GM23338 (cell line): ENCODE measurements at regions not wholly inside any gene's neighbourhood (a gene's known extent, or its start where the extent isn't known, plus 50 kb on each side); places are given as distances from the start of the nearest gene placed in this dataset.

Source experiments
- ATAC-seq: fragments of 200-7000 bp; cut with Tn5 transposase; 3 replicates; pipeline ENCODE4 v1.9.1; 2020
- DNase-seq: peaks from one replicate; pipeline ENCODE4 v3.0.0-alpha.2; 2015; ENCODE audit warnings: low spot score
- H2AFZ ChIP-seq: fragments of 200-600 bp; sonication (generic); 2 replicates; pipeline ENCODE4 v1.8.0; 2016; ENCODE audit warnings: antibody characterized with exemption, mild to moderate bottlenecking, moderate library complexity
- H3F3A ChIP-seq: fragments of 200-600 bp; sonication (generic); replicated peaks from 2 replicates; pipeline ENCODE4 v1.8.0; 2017; ENCODE audit warnings: antibody characterized with exemption, mixed run types, low read depth
- H3K27ac ChIP-seq: fragments of 200-600 bp; sonication (generic); 2 replicates; pipeline ENCODE4 v1.6.1; 2016; ENCODE audit warnings: low read depth
- H3K27me3 ChIP-seq: fragments of 200-600 bp; sonication (generic); 2 replicates; pipeline ENCODE4 v1.8.0; 2016; ENCODE audit warnings: mild to moderate bottlenecking, mixed run types, moderate library complexity; ENCODE audit not compliant: insufficient read depth
- H3K36me3 ChIP-seq: fragments of 200-600 bp; sonication (generic); 2 replicates; pipeline ENCODE4 v1.8.0; 2016; ENCODE audit warnings: mild to moderate bottlenecking; ENCODE audit not compliant: insufficient read depth
- H3K4me1 ChIP-seq: fragments of 200-600 bp; sonication (generic); 2 replicates; pipeline ENCODE4 v1.8.0; 2016; ENCODE audit warnings: mild to moderate bottlenecking, moderate library complexity; ENCODE audit not compliant: insufficient read depth
- H3K4me2 ChIP-seq: fragments of 200-600 bp; sonication (generic); 2 replicates; pipeline ENCODE4 v1.7.1; 2017; ENCODE audit warnings: mixed run types
- H3K4me3 ChIP-seq: fragments of 200-600 bp; sonication (generic); 2 replicates; pipeline ENCODE4 v1.6.1; 2016; ENCODE audit warnings: mixed run types
- H3K79me2 ChIP-seq: fragments of 200-600 bp; sonication (generic); replicated peaks from 2 replicates; pipeline ENCODE4 v1.8.0; 2017; ENCODE audit warnings: mild to moderate bottlenecking; ENCODE audit not compliant: insufficient read depth
- H3K9me2 ChIP-seq: fragments of 200-600 bp; sonication (generic); 2 replicates; pipeline ENCODE4 v1.8.0; 2017; ENCODE audit not compliant: insufficient read depth
- H4K20me1 ChIP-seq: fragments of 200-600 bp; sonication (generic); replicated peaks from 2 replicates; pipeline ENCODE4 v1.8.0; 2017; ENCODE audit warnings: mild to moderate bottlenecking; ENCODE audit not compliant: insufficient read depth
- H3K27ac Mint-ChIP-seq: 2 replicates; pipeline ENCODE4 v1.8.0; 2020; ENCODE audit warnings: inconsistent platforms, mild to moderate bottlenecking, moderate library complexity, mixed read lengths
- H3K27me3 Mint-ChIP-seq: 3 replicates; pipeline ENCODE4 v1.8.0; 2022; ENCODE audit warnings: low read depth, mild to moderate bottlenecking, moderate library complexity, mixed read lengths, inconsistent platforms; ENCODE audit not compliant: insufficient read depth, poor library complexity
- H3K36me3 Mint-ChIP-seq: 3 replicates; pipeline ENCODE4 v1.8.0; 2021; ENCODE audit warnings: low read depth, mild to moderate bottlenecking, inconsistent platforms, moderate library complexity, mixed read lengths
- H3K4me1 Mint-ChIP-seq: 3 replicates; pipeline ENCODE4 v1.8.0; 2020; ENCODE audit warnings: mild to moderate bottlenecking, inconsistent platforms, mixed read lengths
- H3K4me3 Mint-ChIP-seq: 3 replicates; pipeline ENCODE4 v1.8.0; 2021; ENCODE audit warnings: moderate library complexity, mild to moderate bottlenecking, inconsistent platforms, mixed read lengths
- H3K9me3 Mint-ChIP-seq: 3 replicates; pipeline ENCODE4 v1.8.0; 2020; ENCODE audit warnings: moderate library complexity, mild to moderate bottlenecking, inconsistent platforms, mixed read lengths
- CREB1 ChIP-seq: fragments of 250-450 bp; sonication (Bioruptor Pico); IDR thresholded peaks from 2 replicates; pipeline ENCODE4 v1.5.0; 2020; ENCODE audit warnings: low read depth, mild to moderate bottlenecking, moderate library complexity
- ETS1 ChIP-seq: IDR thresholded peaks from 2 replicates; pipeline ENCODE4 v1.6.1; 2016; ENCODE audit warnings: antibody characterized with exemption
- EZH2 ChIP-seq: fragments of 200-600 bp; sonication (generic); IDR thresholded peaks from one replicate; pipeline ENCODE4 v1.8.0; 2017; ENCODE audit warnings: antibody characterized with exemption, mild to moderate bottlenecking, low read depth; ENCODE audit not compliant: unreplicated experiment
- EZH2phosphoT487 ChIP-seq: fragments of 200-600 bp; sonication (generic); IDR thresholded peaks from one replicate; pipeline ENCODE4 v1.8.1; 2018; ENCODE audit warnings: antibody characterized with exemption; ENCODE audit not compliant: unreplicated experiment
- JUNB ChIP-seq: IDR thresholded peaks from one replicate; pipeline ENCODE4 v1.6.1; 2016; ENCODE audit warnings: antibody characterized with exemption; ENCODE audit not compliant: unreplicated experiment
- REST ChIP-seq: IDR thresholded peaks from one replicate; pipeline ENCODE4 v1.6.1; 2018; ENCODE audit warnings: antibody characterized with exemption; ENCODE audit not compliant: unreplicated experiment
- STAT1 ChIP-seq: IDR thresholded peaks from one replicate; pipeline ENCODE4 v1.6.1; 2016; ENCODE audit warnings: antibody characterized with exemption; ENCODE audit not compliant: unreplicated experiment
- ZNF114 ChIP-seq: fragments of 250-450 bp; sonication (Bioruptor Pico); IDR thresholded peaks from 2 replicates; pipeline ENCODE4 v1.5.0; 2020; ENCODE audit warnings: mild to moderate bottlenecking, moderate library complexity
- ZNF331 ChIP-seq: fragments of 250-450 bp; sonication (Bioruptor Pico); IDR thresholded peaks from 2 replicates; pipeline ENCODE4 v1.5.0; 2020; ENCODE audit warnings: low read depth, mild to moderate bottlenecking, moderate library complexity
- ZNF462 ChIP-seq: fragments of 250-450 bp; sonication (Bioruptor Pico); IDR thresholded peaks from 2 replicates; pipeline ENCODE4 v1.5.0; 2020; ENCODE audit warnings: mild to moderate bottlenecking, moderate library complexity
- TF ChIP-seq, protein P1 (sequence below), 2 experiments: fragments of 200-600 bp in 1 of 2; sonication (generic) in 1 of 2; conservative IDR thresholded peaks; 2 replicates each; pipeline versions ENCODE4 v1.5.1 to v1.6.1; 2016 to 2017; ENCODE audit warnings: antibody characterized with exemption in 2 of 2, low read depth in 2 of 2, mild to moderate bottlenecking in 2 of 2, moderate library complexity in 1 of 2

DNA sequence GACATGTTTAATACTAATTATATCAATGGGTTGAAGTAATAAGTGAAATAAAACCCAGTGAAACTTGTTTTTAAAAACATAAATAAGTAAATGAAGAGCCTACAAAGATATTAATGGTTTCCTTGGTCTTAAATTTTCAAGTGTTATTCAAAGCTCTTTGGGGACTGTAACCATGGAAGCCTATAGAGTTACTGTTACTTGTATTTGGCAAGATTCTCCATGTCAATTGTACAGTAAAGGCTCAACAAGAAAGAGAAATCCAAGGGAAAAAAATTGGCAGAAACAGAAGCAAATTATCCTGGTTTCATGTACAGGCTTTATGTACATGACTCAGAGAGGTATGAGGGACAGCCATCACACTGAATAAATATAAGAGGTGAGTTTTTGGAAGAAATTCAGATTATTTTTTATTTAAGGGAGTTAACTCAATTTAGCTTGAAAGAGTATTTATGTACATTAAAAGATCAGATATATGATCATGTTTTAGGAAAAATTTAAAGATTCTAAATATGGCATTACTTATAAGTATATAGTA, 151.1 kb upstream of the HMGA2 start:
- H3K9me2 ChIP-seq, result no peaks in the 10 kb centered on the region
- H3K27me3 ChIP-seq, result no peaks in the 10 kb centered on the region
- H3K79me2 ChIP-seq, result no peaks in the 10 kb centered on the region
- ATAC-seq (no peak), DNase-seq (no peak)
- Mint-ChIP-seq H3K4me1 (peaks cover 9% of the 10 kb centered on the region), H3K27ac (no peak overlapping the region), H3K4me3 (no peak overlapping the region), H3K27me3 (no peaks in the 10 kb centered on the region), H3K36me3 (no peaks in the 10 kb centered on the region), H3K9me3 (peaks cover 1% of the 10 kb centered on the region; the same call in 1 of the 3 replicates)
- H3K4me2 ChIP-seq, result no peak overlapping the region
- H3K36me3 ChIP-seq, result no peaks in the 10 kb centered on the region
- no peaks in the 10 kb centered on the region for H3F3A ChIP-seq
- H4K20me1 ChIP-seq, result no peaks in the 10 kb centered on the region
- H3K4me1 ChIP-seq, result no peaks in the 10 kb centered on the region; the same call in 1 of the 2 replicates
- no peak for TF ChIP-seq STAT1
- TF ChIP-seq ZNF462 (CRISPR knock-in tag), result no peak
- TF ChIP-seq ETS1, result no peak
- no peak for TF ChIP-seq JUNB
- TF ChIP-seq, protein P1, sequence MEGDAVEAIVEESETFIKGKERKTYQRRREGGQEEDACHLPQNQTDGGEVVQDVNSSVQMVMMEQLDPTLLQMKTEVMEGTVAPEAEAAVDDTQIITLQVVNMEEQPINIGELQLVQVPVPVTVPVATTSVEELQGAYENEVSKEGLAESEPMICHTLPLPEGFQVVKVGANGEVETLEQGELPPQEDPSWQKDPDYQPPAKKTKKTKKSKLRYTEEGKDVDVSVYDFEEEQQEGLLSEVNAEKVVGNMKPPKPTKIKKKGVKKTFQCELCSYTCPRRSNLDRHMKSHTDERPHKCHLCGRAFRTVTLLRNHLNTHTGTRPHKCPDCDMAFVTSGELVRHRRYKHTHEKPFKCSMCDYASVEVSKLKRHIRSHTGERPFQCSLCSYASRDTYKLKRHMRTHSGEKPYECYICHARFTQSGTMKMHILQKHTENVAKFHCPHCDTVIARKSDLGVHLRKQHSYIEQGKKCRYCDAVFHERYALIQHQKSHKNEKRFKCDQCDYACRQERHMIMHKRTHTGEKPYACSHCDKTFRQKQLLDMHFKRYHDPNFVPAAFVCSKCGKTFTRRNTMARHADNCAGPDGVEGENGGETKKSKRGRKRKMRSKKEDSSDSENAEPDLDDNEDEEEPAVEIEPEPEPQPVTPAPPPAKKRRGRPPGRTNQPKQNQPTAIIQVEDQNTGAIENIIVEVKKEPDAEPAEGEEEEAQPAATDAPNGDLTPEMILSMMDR (conservative IDR thresholded peaks at IDR 0.05; ENCODE audit: low read depth in 2 of 2), result no peak
- TF ChIP-seq ZNF114 (CRISPR knock-in tag), result no peak
- TF ChIP-seq EZH2, result no peak
- no peak for TF ChIP-seq REST
- TF ChIP-seq EZH2phosphoT487, result no peak
- TF ChIP-seq CREB1 (CRISPR knock-in tag), result no peak
- no peak for TF ChIP-seq ZNF331 (CRISPR knock-in tag)
- no peak overlapping the region for H2AFZ ChIP-seq
- no peak overlapping the region for H3K4me3 ChIP-seq
- no peak overlapping the region for H3K27ac ChIP-seq
